Hepatic stellate cell (primary cell): ENCODE measurements at regions not wholly inside any gene's neighbourhood (a gene's known extent, or its start where the extent isn't known, plus 50 kb on each side); places are given as distances from the start of the nearest gene placed in this dataset.

Experiments used
- DNase-seq: peaks from one replicate; pipeline ENCODE4 v3.0.0; 2011; ENCODE audit warnings: low spot score

DNA sequence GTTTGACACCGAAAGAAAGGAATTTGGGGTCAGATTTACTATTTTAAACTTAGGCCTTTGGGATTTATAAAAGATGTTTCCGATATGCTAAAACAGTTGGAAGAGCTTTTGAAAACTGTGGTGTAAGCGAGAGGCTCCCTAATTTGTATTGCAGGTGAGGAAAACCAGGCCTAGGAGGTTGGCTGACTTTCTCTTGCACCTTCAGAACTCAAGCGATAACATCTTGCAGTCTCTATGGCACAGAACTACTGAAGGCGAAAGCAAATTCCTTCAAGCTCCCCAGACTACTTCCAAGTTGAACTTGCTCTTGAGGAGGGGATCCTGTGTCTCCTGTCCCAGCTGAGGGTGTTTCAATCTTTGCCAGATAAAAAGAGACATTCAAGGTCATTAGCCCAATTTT lies 685.7 kb downstream of the ADGRL2 start:
- DNase-seq, result no peak

DNA sequence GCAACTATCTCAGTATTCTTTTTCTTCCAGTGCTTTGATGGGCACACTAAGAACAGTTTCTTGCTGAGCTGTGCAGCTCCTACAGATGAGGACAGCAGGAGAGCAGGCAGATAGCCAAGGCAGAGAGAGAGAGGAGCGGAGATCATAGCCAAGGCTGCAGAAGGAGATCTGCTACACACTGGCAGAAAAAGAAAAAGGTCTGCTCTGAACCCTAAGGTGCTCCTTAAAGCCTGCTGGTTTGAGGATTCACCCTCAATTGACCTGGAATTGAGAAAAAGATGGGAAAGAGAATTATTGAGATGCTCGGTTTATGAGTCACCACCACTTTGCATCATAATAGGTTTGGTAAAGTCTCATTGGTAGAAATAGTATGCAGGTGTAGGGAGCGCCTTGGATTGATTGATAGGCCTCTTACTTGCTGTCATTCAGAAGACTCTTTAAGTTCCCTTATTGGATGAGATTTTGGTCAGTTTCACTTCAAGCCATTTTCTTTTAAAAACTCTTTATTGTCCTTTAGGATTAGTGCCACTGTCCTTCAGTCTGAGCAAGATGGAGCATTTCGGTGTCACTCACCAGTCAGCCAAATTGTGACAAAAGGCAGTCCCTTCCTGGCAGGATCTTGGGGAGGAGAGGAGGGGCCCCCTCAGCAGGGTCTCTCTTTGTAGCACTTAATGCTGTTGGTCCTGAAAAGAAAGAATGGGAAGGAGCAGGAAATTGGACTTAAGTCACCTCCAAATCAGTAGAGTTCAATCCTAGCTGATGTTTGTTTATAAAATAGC lies 685.0 kb downstream of the ADGRL2 start:
- DNase-seq, result no peak

DNA sequence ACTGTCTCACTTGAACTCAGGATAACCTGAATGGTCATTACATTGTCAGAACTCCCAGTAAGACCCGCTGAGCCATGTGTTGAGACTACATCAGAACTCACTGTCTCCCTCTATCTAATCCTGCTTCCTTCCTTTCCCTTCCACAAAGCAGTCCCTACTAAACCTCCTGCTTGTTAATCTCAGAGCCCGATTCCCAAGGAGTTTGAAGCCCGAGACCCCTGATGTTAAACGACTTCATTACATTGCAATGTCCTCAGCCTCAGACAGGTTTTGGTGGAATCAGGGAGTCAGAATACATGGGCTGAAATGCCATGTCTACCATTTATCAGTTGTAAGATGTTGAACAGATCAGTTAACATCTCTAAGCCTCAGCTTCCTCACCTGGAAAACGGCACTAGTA lies 682.4 kb downstream of the ADGRL2 start:
- DNase-seq, result no peak

DNA sequence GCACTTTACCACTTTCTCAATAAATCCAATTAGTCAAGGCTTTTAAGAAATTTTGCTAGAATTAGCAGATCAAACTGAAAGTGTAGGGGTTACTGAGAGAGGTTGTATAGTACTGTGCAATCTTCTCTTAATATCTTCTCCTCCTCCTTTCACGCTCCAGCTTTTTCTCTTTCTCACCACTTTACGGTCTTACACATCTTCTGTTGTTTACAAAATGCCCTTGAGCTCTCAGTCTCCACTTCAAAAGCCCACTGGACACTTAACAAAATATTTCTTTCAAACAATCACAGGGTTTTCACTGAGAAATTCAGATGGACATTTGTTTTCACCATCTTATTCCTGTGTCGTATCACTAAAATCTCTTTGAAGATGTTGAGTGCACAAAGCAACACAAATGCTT lies 678.2 kb downstream of the ADGRL2 start:
- DNase-seq, result no peak

DNA sequence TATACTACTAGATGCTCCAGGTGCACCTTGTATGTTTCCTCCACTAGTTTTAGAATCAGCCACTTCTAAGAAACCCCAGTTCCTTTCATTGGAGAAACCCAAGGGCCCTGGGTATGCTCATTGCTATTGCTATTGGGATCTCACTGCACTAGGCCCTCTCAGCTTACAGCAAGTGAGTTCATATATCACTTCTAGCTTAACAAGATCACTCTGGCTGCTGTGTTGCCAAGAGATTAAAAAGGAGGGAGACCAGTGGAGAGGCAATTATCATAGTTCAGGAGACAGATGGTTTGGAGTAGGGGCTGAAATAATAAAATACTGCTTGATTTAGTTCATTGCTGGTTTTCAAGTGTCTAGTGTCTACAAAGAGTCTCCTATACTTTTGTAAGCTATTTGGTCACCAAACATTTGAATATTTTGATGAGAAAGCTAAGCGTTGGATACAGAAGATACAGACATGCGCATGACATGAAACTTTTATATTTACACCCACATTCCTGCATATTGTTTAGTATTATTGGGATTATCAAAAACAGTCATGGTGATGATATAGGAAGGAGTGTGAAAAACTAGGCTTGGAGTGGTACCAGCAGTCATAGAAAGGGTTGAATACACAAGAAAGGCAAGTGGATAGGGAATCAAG lies 671.9 kb downstream of the ADGRL2 start:
- no peak for DNase-seq

DNA sequence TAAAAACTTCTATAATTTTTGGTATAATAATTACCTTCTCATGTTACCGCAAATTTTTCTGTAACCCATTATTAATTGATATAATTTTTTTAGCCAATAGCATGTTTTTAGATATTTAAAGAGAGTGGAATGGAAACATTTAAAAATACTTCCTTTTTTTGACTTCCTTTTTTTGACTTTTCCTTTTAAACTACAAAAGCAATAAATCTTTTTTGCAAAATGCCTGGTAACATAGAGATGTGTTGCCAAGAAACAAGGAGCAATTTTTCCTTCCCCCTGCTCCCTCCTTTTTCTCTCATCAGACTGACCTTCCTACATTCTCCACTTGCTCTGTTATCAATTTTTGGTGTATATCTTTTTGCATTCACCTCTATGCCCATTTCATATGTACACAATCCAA lies 666.2 kb downstream of the ADGRL2 start:
- no peak for DNase-seq

DNA sequence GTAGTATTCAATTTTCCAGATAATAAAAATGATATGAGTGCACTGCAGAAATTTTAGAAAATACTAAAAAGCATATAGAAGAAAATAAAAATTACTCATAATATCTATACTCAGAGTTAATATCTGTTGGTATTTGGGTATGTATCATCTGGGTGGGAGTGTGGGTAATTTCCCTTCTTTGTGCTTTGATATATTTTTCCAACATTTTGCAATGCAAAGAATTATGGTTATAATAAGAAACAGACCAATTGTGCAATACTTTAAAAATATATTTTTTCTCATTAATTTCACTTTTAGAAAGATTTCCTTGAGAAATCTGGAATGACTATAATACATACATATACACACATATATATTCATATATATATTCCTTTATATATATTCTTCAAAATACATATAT lies 665.7 kb downstream of the ADGRL2 start:
- no peak for DNase-seq

DNA sequence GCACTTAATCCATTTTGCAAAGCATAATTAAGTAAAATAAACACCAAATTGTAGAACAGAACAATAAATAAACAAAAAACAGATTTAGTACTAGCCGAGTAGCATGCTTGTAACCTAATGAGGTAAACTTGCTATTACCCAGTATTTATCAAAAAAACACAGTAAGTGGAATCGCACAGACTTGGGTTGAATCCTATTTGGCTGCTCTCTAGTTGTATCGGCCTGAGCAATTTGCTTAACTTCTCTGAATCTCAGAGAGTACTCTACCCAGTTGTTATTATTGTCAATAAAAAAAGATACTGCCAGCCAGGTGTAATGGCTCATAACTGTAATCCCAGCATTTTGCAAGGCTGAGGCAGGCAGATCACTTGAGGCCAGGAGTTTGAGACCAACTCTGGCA lies 664.3 kb downstream of the ADGRL2 start:
- DNase-seq, result no peak

DNA sequence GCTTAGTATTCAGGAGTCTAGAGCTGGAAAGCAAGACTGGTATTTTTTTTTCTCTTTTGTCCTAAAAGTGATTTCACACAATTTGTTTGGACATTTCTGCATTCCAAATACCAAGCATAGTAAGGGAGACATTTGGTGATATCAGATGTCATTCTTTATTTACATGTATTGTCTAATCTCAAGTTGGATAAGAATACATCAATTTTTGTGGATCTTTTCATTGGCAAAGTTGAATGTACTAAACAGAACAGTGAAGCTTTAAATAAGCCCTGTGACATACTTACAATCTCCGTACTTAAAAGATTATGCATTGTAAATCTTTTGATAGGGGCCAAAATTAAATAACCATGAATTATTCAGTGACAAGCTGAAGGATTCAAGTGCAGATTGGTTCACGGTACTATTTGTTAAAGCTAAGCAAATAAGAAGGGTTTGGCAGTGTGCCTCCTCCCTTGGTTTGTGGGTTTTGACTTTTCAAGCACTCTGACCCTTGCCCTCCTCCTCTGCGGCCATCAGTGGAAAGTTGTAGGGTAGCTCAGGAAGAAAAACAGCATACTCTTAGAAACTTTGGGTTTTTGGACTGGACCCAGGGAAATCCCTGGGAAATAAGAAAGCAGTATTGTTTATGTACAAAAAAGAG lies 663.7 kb downstream of the ADGRL2 start:
- no peak for DNase-seq

DNA sequence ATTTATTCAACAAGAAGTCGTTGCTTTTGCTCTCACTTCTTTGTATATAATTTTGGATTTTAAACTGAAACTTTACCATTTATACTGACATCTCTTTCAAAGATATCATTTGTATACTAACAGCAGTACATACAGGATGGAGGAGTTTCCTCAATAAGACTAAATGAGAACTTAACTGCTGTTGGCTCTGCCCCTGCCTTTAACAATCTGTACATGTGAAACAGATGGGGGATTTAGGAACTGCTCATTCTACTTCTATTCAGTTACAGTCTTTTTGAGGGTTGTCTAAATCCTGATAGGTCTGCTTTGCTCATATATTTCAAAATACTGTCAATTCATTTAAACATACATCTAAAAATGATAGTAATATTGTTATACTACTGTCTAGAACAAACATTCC lies 663.2 kb downstream of the ADGRL2 start:
- DNase-seq, result no peak

DNA sequence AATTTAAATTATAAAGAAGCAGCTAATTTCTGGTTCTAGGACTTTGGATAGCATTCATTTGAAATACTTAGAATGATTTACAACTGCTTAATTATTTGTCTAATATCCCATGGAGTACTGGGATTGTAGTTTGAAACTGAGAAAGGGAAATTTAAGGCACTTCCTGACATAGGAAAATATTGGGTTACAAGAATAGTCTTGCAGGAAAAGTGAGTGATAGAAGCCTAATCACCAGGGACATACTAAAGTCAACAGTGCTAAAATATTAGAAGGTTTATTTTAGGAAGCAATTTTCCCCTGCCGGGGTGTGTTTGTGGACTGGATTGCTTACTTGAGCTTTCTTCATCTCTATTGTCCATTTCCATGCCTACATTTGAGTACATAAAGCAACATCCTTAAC lies 661.6 kb downstream of the ADGRL2 start:
- DNase-seq, result no peak

DNA sequence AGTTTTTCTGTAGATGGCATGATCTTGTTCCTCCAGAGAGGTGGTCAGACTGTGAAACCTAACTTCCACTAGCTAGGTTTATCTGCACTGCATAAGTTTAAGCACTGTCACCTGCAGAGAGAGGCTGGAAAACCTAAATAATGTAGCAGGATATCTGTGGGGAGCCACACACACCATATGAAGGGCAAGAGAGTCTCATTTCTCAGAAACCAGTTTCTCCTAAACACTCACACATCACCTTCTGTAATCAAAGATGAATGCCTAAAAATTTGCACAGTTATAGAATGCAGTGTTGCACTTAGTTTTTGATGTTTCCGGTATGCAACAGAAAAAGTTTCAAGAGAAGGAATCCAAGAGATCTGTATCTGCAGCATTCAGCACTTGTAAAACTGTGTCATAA lies 654.6 kb downstream of the ADGRL2 start:
- DNase-seq, result no peak

DNA sequence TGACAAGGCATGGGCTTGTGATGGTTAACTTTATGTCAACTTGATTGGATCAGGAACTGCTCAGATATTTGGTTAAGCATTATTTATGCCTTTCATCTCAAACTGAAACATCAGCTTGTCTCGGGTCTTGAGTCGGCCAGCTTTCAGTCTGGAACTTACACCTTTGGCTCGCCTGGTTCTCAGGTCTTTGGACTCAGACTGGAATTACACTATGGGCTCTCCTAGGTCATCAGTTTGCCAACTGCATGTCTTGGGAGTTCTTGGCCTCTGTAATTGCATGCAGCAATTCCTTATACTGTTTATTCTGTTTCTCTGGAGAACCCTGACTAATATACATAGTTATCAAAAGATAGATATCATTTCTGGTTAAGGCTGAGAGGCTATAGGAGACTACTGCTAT lies 653.7 kb downstream of the ADGRL2 start:
- no peak for DNase-seq

DNA sequence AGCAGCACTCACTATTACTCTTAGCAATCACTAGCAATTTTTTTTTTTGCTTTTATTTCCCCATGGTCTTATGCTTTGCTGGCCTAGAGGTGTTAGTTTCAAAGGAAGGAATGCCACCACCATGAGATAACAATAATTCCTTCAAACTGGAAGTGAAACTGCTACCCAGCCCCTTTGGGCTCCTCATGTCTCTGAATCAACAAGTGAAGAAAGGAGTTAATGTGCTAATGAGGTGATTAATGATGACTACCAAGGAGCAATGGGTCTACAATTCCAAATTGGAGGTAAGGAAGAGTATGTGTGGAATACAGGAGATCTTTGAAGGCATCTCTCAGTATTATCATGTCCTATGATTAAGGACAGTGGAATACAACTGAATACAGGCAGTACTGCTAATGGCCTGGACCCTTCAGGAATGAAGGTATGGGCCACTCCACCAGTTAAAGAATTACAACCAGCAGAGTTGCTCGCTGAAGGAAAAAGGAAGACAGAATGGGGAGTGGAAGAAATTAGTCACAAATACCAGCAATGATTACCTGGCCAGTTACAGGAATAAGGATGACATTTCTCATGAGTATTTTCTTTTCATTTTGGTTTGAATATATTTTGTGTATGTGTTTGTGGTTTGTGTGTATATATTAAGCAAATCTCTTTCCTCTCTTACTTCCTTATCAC lies 652.9 kb downstream of the ADGRL2 start:
- no peak for DNase-seq

DNA sequence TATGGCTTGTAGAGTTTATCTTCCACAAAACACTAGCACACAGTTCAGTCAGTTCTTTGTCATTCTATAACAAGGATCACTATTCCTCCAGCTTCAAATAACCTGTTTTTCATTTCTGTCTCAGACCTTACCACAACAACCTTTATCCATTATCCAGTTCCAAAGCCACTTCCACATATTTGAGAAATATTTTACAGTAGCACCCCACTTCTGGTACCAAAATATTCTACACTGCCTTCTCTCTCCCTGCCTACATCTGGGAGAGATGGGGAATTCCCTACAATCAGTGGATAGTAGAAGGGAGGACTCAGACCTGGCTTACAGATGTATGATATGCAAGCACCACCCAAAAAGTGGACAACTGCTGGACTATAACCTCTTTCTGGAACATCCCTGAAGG lies 651.4 kb downstream of the ADGRL2 start:
- DNase-seq, result no peak

DNA sequence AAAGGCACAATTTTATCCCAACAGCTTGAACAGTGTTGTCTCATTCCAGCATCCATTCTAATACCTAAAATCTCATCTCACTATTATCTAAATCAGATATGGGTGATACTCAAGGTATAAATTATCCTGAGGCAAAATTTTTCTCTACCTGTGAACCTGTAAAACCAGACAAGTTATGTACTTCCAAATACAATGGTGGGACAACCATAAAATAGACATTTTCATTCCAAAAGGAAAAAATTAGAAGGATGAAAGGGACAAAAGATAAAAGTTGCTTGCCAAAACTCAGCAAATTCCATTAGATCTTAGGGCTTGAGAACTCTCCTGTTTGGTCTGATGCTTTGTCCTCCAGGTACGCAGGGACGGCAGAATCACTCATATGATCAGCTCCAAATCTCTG lies 650.5 kb downstream of the ADGRL2 start:
- DNase-seq, result no peak

DNA sequence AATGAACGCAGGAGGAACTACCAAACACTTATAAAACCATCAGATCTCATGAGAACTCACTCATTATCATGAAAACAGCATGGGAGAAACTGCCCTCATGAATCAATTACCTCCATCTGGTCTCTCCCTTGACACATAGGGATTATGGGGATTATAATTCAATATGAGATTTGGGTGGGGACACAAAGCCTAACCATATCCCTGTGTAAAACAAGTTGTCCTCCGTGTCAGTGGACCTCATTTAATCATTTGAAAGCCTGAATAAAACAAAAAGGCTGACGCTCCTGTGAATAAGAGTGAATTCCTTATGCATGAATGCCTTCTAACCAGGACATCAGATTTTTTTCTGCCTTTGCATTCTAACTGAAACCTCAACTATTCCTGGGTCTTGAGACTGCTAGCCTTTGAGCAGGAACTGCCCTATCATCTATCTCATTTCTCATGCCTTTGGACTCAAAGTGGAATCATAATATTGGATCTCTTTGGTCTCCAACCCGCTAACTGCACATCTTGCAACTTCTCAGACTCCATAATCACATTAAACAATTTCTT lies 648.8 kb downstream of the ADGRL2 start:
- DNase-seq, result no peak

DNA sequence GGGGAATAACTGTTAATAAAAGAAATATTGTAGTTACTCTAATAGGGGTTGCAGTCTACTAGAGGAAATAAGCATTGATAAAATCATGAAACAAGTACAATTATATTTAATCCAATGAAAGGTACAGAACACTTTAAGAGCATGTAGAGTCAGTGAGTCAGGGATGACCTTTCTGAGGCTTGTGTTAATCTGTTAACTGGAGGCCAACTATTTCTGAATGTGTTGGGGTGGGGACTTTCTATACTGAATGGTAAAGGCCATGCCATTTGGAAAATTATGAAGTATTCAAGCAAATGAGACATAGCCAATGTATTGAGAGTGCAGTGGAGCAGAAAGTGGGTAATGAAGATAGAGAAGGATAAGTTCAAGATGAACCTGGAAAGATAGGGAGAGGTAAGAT lies 646.2 kb downstream of the ADGRL2 start:
- no peak for DNase-seq

DNA sequence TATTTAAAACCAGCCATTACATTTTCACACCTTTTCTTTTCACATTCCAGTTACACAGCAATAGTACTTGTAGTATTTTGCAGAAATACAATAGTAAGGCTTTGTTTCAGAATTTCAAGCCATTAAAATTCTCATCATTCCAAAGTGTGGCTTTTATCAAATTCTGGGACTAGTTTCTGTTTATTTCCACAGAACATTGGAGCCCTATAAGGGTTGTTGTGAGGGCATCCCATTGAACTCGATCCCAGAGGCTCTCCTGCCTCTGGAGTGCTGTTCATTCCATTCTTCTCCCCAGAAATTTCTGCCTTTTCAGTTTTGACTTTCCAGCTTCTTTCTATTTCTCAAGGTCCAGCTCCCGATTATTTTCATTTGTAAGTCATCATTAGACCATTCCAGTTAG lies 645.5 kb downstream of the ADGRL2 start:
- no peak for DNase-seq

DNA sequence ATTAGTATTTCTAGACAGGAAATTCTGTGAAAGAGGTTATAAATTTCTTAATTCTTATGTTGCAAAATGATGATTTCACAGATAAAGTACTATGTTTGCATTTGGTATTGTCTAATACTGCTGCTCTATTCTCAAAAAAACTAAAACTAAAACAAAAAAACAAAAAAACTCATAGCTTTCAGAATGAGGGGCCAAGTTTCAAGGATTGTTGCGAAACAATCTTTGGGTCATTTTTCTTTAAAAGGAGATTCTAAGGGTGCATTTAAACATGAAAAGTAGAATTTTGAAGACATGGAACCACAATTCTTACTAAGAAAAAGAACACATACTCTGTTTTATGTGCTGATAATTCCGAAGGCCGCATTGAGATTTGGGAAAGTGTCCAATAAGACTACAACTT lies 645.1 kb downstream of the ADGRL2 start:
- no peak for DNase-seq

DNA sequence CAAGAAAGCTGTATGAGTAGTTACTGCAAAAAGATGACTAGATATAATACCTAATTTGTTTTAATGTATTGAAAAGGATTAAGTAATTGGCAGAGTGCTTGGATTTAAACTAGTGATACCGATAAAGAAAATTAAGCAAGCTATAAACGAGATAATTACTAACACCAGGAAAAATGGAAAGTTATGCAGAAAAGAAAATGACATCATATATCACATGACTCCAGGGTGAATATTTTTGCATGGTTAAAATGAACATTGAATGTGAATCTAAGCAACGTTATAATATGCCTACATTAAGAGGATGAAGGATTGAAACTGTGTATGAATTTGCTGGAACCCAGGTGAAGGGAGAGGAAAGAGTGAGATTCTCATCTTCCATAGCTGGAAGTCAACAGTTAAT lies 644.4 kb downstream of the ADGRL2 start:
- DNase-seq, result no peak

DNA sequence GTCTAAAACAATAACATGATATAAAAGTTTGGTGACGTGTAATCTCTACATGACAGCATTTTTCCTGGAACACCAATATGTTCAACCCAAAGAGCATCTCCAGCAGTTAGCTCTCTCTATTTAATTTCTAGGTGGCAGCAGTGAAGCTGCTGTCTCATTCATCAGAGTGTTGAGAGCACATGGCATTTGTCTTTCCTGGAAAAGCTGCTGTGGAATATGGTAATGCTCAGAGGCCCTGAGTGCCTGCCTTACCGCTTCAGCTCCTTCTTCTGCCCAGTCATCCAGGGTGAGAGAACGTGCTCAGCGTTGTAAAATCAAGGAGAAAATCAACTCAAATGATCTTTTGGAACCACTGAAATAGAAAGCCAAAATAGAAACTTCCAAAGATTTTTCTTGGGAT lies 640.7 kb downstream of the ADGRL2 start:
- no peak for DNase-seq
